HG03439 (cell line): ENCODE measurements at regions not wholly inside any gene's neighbourhood (a gene's known extent, or its start where the extent isn't known, plus 50 kb on each side); places are given as distances from the start of the nearest gene placed in this dataset.

Source experiments
- ATAC-seq: cut with Tn5 transposase; IDR thresholded peaks from one replicate; pipeline ENCODE4 v1.9.1; 2021; ENCODE audit warnings: mild to moderate bottlenecking, moderate library complexity; ENCODE audit not compliant: unreplicated experiment

DNA sequence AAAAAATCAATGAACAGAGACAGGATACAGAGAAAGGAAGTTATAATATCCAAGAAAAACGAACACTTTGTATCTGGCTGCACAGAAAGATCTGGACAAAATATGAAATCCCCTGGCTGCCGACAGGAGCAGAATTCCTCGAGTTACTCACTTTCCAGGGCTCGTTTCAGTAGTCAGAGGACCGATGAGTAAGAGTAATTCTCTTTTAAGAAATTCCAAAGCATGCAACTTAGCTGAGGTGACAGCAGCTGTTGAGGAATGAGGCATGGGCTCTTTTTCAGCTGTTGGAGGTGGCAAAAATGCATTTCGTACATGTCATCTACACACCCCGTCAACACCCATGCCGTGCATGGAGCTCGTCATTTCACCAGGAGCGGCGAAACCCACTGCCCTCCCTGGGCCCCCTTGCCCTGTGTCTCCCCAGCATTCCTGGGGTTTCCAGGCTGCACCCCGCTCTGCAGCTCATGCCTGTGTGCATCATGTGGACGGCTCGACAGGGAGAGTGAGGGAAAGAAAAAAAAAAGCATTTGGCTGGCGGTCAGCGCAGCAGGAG is 210.8 kb upstream of the SMIM21 start:
- ATAC-seq = no peak

DNA sequence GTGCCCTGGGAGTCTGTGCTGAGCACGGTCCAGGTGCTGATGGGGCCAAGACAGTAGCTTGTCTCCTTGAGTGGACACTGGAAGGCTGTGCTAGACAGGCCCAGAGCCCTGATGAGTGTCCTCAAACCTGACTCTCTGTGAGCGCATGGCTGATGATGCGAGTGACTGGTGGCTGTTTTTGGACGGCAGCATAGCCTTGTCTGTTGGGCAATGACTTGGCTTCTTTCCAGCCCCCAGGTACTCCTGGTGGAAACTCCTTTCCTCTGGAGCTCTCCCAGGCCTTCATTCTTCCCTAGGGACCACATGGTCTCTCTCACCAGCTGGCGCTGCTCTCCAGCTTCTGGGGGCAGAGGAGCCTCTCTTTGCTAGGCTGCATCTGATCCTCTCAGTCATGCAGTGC is 207.6 kb upstream of the SMIM21 start:
- ATAC-seq = no peak

- no peak for ATAC-seq
Measured at GRCh38 chr18:75625966-75626365, 198.5 kb upstream of the SMIM21 start.

- ATAC-seq = no peak
Measured at GRCh38 chr18:75624869-75625268, 197.4 kb upstream of the SMIM21 start.

DNA sequence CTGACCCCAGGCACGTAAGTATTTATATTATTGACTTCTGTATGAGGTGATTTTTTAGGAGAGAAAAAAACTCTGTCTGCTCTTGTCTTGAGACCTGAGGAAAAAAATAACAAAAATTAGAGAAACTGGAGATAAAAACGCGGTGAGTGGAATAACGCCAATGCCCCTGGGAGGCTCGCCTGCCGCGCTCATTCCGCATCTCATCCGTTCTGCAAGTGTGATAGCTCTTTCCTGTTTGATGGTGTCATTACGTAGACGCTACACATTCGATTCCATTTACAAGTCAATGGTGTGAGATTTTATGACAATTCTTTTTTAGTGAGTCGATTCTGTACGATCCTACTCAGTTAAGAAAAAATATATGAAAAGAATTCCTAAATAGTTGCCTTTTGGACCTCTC is 194.3 kb upstream of the SMIM21 start:
- ATAC-seq = no peak

GRCh38 chr18:75618146-75618545 is 190.6 kb upstream of the SMIM21 start:
- ATAC-seq = no peak

DNA sequence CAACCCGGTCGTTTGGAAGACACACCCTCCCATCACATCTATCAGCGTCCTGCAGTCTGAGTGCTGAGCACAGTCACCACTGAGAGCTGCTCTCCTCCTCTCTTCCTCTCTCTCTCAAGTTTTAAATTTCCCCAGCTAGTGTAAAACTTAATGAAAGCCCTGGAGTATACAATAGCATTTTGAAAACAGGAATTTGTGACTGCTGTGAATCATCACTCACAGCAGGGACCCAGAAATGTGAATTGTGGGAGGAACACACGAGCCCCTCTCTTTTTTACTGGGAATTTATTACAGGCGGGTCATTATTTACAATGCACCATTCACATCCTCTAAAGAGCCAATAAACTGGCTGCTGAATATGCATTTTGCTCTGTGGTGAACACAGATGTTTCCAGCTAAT is 185.0 kb upstream of the SMIM21 start:
- no peak for ATAC-seq

DNA sequence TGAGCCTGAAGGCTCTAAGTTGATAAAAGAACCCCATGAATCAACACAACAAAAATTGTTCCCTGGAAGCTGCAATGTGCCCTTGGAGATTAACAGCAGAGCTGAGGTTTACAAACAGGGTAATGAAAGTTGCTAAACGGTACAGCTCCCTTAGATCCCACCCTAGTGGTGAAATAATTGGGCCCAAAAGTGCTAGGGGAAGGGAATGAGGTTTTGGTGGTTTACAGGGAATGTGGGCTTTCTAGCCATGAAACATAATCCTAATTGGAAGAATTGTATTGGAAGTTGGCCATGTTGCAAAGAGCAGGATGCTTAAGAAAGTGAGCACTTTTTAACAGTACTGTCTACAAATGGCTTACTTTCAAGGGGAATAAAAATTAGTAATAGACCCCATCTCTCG is 180.2 kb upstream of the SMIM21 start:
- ATAC-seq = no peak

GRCh38 chr18:75592527-75592926 is 165.0 kb upstream of the SMIM21 start:
- no peak for ATAC-seq

DNA sequence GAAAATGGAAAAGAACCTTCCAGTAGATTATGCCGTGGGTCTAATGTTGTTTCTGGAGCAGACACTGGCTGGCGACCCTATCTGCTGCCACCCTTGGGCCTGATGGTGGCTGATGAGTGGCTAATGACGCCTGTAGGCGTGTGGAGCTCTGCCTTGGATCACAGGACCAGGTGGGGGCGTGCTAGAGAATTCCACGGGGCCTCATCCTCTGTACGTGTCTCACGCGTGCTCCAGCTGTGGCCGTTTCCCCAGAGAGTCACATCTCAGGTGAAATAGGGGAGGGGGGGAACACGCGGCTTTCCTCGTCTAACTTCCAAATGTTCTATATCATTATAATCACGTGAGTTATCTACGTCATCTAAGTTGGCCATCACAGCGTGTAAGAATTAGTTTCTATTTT is 160.9 kb upstream of the SMIM21 start:
- ATAC-seq = no peak

DNA sequence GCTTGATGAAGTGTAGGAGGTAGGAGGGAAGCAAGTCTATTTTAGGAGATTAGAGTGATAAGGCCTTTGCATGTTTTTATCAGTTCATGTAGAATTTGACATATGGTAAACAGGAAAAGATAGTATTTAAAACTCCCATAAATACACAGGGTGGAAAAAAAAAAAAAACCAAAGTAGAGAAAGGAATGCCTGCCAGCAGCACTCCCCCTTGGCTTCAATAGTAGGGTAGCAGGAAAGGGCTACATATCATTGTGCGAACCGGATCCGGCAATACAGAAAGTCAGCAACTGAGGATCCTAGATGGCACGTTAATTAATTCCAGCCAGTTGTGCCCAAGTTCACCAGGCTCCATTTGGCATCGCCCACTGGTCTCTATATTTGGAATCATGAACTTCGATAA is 159.6 kb upstream of the SMIM21 start:
- no peak for ATAC-seq

DNA sequence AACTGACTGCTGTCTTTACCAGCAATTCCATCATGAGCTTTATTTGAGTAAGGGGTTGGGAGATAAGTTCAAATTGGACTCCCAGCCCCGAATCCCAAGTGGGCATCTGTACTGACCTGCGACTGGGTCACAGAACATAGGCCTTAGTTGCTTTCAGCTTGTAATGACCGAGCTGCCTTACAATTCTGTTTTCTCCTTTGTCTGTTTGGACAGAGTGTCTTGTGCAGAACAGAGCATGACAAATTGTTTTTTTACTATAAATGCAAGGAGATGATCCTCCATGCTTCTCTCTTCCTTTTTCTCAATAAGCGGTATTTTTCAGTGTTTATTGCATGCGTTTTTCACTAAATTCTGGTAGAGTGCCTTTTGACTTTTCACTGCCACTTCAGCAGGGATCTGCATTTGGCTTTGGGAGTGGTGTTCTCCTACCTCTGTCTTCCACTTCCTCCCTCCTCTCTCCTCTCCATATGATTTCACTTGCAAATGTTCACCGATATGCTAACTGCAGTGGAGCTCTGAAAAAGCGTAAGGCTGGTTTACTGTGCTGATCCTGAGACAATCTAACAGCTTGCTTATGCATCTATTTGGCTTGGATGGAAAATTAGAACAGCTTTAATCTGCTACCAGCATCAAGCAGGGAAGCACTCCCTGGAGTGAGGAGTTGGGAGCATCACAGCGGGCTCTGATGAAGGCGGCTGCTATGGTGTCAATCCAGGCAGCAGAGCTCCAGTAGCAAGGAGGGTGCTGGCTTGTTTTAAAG is 158.8 kb upstream of the SMIM21 start:
- no peak for ATAC-seq

GRCh38 chr18:75582940-75583339 is 155.4 kb upstream of the SMIM21 start:
- no peak for ATAC-seq

- ATAC-seq = no peak
Measured at GRCh38 chr18:75582406-75582821, 154.9 kb upstream of the SMIM21 start.

GRCh38 chr18:75581336-75582131 is 154.0 kb upstream of the SMIM21 start:
- ATAC-seq = no peak

GRCh38 chr18:75574187-75574586 is 146.7 kb upstream of the SMIM21 start:
- no peak for ATAC-seq

DNA sequence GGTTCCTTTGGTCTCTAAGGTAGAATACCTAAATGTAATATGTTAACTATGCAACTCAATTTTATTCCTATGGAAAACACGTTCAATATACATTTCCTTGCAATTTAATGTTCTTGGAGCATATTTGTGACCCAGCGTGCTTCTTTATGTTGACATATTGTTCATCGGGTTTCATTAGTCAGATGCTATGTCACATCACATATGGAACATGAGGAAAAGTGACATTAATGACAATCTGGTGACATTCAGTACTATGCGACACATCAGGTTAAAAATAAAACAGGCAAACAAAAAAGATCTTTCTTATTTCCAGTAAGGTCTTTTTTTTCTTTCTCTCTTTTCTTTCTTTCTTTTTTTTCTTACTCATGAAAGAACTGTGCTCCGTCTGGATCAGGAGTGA is 135.6 kb upstream of the SMIM21 start:
- ATAC-seq = no peak

DNA sequence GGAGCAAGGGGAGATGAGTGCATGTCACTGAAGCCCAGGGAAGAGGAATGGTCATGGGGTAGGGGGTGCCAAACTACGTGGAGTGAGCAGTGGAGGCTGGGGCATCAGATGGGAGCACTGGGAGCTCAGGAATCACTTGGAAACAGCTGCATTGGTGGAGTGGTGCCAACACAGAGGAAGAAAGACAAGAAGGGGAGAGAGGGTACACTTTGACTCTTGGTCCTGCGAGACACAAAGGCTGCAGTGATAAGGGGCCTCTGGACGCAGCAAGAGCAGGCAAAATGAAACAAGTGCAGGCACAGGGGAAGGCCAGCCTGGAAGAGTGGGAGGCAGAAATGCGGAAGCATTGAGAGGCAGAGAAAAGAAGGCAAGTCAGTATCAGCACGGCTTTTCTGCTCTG is 134.7 kb upstream of the SMIM21 start:
- ATAC-seq = no peak

DNA sequence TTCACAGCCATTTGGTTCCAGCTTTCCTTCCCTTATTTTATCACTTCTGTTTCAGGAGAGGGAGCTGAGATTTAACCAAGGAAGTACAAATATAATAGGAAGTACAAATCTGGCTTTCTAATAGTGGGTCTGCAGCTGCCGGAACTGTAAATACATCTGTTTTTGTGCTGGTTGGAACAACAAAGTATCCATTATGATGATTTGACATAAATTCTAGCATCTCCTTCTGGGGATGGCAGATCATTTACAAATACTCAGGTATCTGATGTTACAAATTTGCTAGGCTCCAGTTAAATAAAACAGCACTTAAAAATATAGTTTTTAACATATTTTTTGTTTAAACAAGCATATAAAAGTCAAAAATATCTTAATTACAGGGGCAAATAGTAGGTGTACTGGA is 131.3 kb upstream of the SMIM21 start:
- no peak for ATAC-seq

- no peak for ATAC-seq
Measured at GRCh38 chr18:75556841-75557240, 129.3 kb upstream of the SMIM21 start.

DNA sequence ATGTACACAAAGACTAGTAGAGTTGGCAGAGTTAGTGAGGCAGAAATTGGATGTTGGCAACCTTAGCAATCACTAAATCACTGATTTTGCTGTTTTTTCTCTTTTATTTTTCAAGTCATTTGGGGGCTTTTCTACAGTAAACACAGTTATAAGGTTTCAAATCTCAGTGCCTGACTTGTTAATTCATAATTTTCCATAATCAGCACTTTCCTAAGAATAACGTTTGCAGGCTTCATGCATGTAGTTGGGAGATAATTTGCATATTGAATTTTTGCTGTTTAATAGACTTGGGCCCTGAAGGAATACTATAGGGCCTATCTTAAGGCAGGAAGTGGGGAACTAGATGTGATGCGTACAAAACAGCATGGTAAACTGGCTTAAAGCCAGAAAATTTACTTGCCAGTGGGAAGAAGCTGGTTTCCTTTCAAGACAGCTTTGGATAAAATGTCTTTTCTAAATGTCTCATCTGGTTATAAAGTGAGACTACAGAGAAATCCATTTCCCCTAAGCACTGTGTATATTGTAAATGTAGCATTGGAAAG is 127.2 kb upstream of the SMIM21 start:
- no peak for ATAC-seq

DNA sequence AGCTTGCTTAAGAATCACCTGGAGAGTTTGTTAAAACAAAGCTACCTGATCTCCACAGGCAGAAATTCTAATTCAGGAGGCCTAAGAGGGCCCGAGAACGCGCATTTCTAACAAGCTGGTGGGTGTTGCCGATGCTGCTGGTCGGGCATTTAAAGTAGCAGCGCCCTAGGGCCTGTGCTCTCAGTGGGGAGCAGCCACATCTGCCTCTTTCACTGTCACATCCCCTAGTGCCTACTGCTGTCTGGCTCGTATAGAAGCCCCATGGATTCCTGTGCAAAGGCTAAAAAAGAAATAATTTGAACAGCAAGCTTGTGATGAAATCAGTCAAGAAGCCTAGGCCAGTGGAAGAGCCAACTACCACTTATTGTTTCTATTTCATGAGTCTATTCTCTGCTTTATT is 126.7 kb upstream of the SMIM21 start:
- ATAC-seq = no peak
